K562 (cell line): ENCODE measurements at regions not wholly inside any gene's neighbourhood (a gene's known extent, or its start where the extent isn't known, plus 50 kb on each side); places are given as distances from the start of the nearest gene placed in this dataset.

Experiments
- CBFB ChIP-seq: sonication (generic); formaldehyde crosslinking; IDR thresholded peaks from 2 replicates; pipeline ENCODE4 v1.4.0; 2020; ENCODE audit warnings: mild to moderate bottlenecking, missing genetic modification reagents
- CREB1 ChIP-seq, 2 experiments: sonication (generic) in 1 of 2; formaldehyde crosslinking in 1 of 2; IDR thresholded peaks; 2 replicates each; pipeline versions ENCODE4 v1.6.1 to v1.8.0; 2012 to 2022; ENCODE audit warnings: inconsistent platforms in 1 of 2, mild to moderate bottlenecking in 1 of 2, missing genetic modification reagents in 1 of 2, moderate library complexity in 1 of 2
- CREM ChIP-seq: IDR thresholded peaks from 2 replicates; pipeline ENCODE4 v1.6.1; 2014; ENCODE audit warnings: antibody characterized with exemption, low read depth
- EP300 ChIP-seq: IDR thresholded peaks from 2 replicates; pipeline ENCODE4 v1.6.1; 2012; ENCODE audit warnings: low read length, improper control_type of control experiment
- HDAC8 ChIP-seq: fragments of 450-650 bp; IDR thresholded peaks from 2 replicates; pipeline ENCODE4 v1.6.1; 2016; ENCODE audit warnings: mild to moderate bottlenecking, missing genetic modification characterization, moderate library complexity, missing compliant biosample characterization
- KLF10 ChIP-seq: fragments of 250-450 bp; sonication (Bioruptor Pico); IDR thresholded peaks from 2 replicates; pipeline ENCODE4 v1.6.1; 2021; ENCODE audit warnings: matching md5 sums
- KLF13 ChIP-seq: fragments of 450-650 bp; IDR thresholded peaks from 2 replicates; pipeline ENCODE4 v1.6.1; 2016; ENCODE audit warnings: missing genetic modification characterization, low read depth, mild to moderate bottlenecking, missing compliant biosample characterization, moderate library complexity, borderline replicate concordance
- RAD21 ChIP-seq, 2 experiments: fragments of 250-450 bp in 1 of 2; fragments of 450-650 bp in 1 of 2; sonication (Bioruptor Pico) in 1 of 2; formaldehyde crosslinking in 1 of 2; IDR thresholded peaks in 1 of 2; conservative IDR thresholded peaks in 1 of 2; 2 replicates each; pipeline versions ENCODE4 v1.4.0 to v1.8.0; 2020 to 2022; ENCODE audit warnings: mild to moderate bottlenecking in 2 of 2, moderate library complexity in 1 of 2
- RNF2 ChIP-seq: sonication (generic); IDR thresholded peaks from 2 replicates; pipeline ENCODE4 v1.6.1; 2016
- TOE1 ChIP-seq, 2 experiments: fragments of 450-650 bp in 1 of 2; sonication (generic) in 1 of 2; formaldehyde crosslinking in 1 of 2; IDR thresholded peaks; 2 replicates each; pipeline versions ENCODE4 v1.7.1 to v1.8.0; 2016 to 2022; ENCODE audit warnings: borderline replicate concordance in 2 of 2, mild to moderate bottlenecking in 2 of 2, antibody characterized with exemption in 1 of 2, inconsistent platforms in 1 of 2, low read depth in 1 of 2, missing genetic modification reagents in 1 of 2, moderate library complexity in 1 of 2
- ZNF766 ChIP-seq: fragments of 200-800 bp; sonication (Bioruptor generic); conservative IDR thresholded peaks from 2 replicates; pipeline ENCODE4 v1.6.1; 2016; ENCODE audit warnings: missing genetic modification characterization, missing compliant biosample characterization
- TF ChIP-seq, protein P1 (sequence below), 3 experiments: IDR thresholded peaks in 2 of 3; conservative IDR thresholded peaks in 1 of 3; 2 replicates each; pipeline ENCODE4 v1.5.1; 2011 to 2012; ENCODE audit warnings: low read length in 3 of 3, mild to moderate bottlenecking in 3 of 3, control low read depth in 2 of 3, improper control_type of control experiment in 1 of 3, inconsistent platforms in 1 of 3, low read depth in 1 of 3, mixed read lengths in 1 of 3, moderate library complexity in 1 of 3; ENCODE audit not compliant: insufficient read depth in 2 of 3
- TF ChIP-seq, protein P2 (sequence below): IDR thresholded peaks from 2 replicates; pipeline ENCODE4 v1.6.1; 2016; ENCODE audit warnings: missing genetic modification characterization, missing compliant biosample characterization

DNA sequence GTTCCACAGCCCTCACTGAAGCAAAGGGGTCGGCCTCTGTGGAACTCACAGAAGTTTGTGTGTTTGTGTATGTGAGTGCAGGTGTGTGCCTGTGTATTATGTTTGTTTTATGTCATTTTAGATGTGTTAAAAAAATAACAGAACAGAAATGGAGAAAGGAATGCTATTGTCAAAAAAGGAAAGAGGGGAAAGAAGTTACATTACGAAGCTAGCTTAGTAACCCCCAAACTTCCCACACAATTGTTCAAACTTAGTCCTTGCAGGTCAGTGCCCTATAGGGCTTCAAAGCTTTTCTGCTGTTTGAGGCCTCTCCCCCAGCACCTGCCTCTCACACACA, 1505.6 kb upstream of the SLC10A2 start:
- TF ChIP-seq HDAC8 (tag) (no peak), RAD21 (CRISPR knock-in tag; conservative IDR thresholded peaks at IDR 0.05 in 1 of 2, IDR thresholded peaks at IDR 0.05 in 1 of 2) (no peak), RNF2 (no peak), KLF10 (CRISPR knock-in tag) (no peak), CREM (no peak), CBFB (CRISPR knock-in tag) (no peak), KLF13 (tag) (no peak), EP300 (no peak), ZNF766 (CRISPR knock-in tag) (no peak), TOE1 (IDR thresholded peaks at IDR 0.05; ENCODE audit: borderline replicate concordance) (no peak), TOE1 (CRISPR knock-in tag; IDR thresholded peaks at IDR 0.05; ENCODE audit: borderline replicate concordance, low read depth) (no peak), CREB1 (IDR thresholded peaks at IDR 0.05) (no peak), CREB1 (CRISPR knock-in tag; IDR thresholded peaks at IDR 0.05) (no peak)
- TF ChIP-seq, protein P1, sequence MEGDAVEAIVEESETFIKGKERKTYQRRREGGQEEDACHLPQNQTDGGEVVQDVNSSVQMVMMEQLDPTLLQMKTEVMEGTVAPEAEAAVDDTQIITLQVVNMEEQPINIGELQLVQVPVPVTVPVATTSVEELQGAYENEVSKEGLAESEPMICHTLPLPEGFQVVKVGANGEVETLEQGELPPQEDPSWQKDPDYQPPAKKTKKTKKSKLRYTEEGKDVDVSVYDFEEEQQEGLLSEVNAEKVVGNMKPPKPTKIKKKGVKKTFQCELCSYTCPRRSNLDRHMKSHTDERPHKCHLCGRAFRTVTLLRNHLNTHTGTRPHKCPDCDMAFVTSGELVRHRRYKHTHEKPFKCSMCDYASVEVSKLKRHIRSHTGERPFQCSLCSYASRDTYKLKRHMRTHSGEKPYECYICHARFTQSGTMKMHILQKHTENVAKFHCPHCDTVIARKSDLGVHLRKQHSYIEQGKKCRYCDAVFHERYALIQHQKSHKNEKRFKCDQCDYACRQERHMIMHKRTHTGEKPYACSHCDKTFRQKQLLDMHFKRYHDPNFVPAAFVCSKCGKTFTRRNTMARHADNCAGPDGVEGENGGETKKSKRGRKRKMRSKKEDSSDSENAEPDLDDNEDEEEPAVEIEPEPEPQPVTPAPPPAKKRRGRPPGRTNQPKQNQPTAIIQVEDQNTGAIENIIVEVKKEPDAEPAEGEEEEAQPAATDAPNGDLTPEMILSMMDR (IDR thresholded peaks at IDR 0.05 in 2 of 3, conservative IDR thresholded peaks at IDR 0.05 in 1 of 3; ENCODE audit: insufficient read depth in 2 of 3, low read depth in 1 of 3, low read length in 3 of 3) = no peak
- TF ChIP-seq, protein P2, sequence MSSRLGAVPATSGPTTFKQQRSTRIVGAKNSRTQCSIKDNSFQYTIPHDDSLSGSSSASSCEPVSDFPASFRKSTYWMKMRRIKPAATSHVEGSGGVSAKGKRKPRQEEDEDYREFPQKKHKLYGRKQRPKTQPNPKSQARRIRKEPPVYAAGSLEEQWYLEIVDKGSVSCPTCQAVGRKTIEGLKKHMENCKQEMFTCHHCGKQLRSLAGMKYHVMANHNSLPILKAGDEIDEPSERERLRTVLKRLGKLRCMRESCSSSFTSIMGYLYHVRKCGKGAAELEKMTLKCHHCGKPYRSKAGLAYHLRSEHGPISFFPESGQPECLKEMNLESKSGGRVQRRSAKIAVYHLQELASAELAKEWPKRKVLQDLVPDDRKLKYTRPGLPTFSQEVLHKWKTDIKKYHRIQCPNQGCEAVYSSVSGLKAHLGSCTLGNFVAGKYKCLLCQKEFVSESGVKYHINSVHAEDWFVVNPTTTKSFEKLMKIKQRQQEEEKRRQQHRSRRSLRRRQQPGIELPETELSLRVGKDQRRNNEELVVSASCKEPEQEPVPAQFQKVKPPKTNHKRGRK (tag) = no peak
